DMS53 treated with DMSO at 0.1 percent for 48 hours (cell line): ENCODE measurements at regions not wholly inside any gene's neighbourhood (a gene's known extent, or its start where the extent isn't known, plus 50 kb on each side); places are given as distances from the start of the nearest gene placed in this dataset.
A peak's percentile ranks its signal among the peaks of the same experiment; 100 is the strongest.
"Not testable (repeated sequence)": the region's sequence is repeated elsewhere in the genome, so short reads cannot be mapped to it uniquely, and the experiment has no call there.

Experiments
- DNase-seq: peaks from one replicate; lab custom pipeline; 2025; ENCODE audit not compliant: unreplicated experiment; lab: John Stamatoyannopoulos, UW

DNA sequence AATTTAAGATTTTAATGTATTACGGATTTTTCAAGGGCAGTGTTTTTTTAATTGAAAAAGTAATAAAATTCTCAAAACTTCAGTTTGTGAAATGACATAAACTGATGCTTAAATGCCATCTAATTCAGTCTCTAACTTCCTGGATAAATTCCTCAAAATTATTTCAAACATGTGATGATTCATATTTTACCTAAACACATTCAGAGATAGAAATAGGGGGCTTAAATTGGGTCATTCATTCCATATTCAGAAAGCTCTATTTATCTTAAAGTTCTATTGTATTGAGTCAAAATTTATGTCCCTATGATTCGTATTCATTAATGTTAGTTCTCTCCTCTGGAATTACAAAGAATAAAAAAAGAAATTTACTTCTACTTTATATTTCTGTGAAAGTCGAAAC, 713.6 kb upstream of the CHRM3 start:
- no peak for DNase-seq

- DNase-seq = no peak
Observed at GRCh38 chr1:238672262-238672661, 714.1 kb upstream of the CHRM3 start.

DNA sequence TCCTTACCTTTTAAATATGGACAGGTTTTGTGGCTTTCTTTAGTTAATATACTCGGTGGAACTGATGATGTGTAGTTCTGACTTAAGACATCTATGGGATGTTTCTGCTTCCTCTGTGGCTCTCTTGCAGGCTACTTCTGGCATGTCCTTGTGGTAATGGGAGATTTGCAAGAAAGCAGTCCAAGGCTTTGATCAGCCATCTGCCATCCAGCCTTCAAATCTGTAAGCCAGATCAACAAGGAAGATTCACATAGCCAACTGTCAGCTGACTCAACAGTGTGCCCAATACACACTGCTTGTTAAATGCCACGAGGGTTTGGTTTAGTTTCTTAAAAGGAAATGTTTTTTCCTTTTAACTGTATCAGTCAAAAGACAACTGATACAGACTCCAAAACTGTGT, 722.2 kb upstream of the CHRM3 start:
- no peak for DNase-seq

DNA sequence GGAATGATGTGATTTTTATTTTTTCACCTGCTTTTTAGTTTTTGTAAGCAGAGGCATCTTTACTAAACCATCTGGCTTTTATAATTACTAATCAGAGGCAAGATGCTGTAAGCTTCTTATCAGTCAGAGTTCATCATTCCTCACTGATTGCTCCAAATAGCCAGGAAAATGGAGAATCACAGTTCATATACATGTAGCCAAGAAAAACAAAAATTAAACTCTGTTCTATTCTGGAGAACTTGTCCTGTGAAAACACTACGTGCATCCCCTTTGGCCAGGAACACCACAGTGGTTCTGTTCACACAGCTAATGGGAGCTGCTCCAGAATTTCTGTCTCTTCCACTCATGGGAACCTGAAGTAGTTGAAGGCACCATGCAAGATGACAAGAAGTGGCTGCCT, 725.5 kb upstream of the CHRM3 start:
- no peak for DNase-seq

GRCh38 chr1:238658763-238659162, 727.6 kb upstream of the CHRM3 start:
- no peak for DNase-seq

DNA sequence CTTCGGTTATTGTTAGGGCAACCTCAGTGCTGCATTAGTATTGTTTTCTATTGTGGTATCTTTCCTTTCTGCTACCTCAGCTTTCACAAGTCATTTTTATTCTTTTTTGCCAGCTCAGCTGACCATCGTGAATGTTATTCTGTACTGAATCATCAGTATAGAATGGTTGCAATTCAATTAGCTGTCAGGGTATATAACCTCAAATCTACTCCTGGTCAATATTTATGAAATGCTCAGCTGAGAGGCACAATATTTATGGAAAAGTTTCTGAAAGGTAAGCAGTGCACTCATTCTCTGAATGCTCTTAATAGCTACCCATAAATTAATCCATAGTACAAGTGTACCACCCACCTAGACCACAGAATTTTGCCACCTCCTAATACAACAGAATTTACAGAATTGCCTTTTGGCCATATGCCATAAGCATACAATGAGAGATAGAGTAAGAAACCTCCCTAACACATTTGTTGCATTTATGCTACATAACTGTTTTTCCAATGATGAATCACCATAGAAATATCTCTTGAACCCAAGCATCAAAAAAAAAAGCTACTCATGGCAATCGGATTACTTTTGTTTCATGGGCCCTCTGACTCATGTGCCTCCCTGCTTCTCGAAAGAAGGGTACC, 732.6 kb upstream of the CHRM3 start:
- no peak for DNase-seq

- no peak for DNase-seq
Observed at GRCh38 chr1:238652346-238652968, 733.9 kb upstream of the CHRM3 start.

DNA sequence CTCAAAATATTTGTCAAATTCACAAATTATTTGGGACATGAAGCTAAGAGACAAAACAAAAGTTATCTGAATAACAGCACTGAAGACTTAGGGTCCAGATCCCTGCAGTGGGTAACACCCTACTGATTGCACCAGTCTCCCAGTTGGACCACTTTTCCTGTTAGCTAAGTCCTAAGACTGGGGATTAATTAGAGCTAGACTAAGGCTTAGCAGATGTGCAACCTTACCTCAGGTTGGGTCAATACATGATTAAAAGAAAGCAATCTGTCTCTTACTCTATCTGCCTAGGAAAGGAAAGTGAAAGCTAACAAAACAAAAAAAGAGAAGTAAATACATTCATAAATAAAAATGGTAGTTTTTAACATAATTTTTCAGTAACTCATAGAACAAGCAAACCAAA, 737.2 kb upstream of the CHRM3 start:
- no peak for DNase-seq

DNA sequence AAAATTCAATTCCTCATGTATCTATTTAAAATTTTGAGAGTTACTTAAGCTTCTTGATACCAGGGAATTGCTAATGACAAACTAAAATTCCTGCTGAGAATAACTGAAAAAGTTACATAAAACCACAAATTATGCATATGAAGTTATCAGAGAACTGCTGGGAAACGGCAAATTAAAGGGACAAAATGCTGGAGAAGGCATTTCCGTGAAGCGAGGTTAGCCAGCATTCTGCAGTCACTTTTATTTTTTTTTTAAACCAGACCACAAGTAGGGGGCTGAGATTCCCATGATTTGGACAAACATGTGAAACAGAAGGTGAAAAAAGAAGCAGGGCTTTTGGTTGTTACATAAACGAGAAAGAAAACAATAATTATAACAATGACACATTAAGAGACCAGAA, 737.6 kb upstream of the CHRM3 start:
- DNase-seq = no peak

GRCh38 chr1:238648296-238648695, 738.1 kb upstream of the CHRM3 start:
- no peak for DNase-seq

GRCh38 chr1:238647877-238648276, 738.5 kb upstream of the CHRM3 start:
- no peak for DNase-seq

GRCh38 chr1:238642231-238642630, 744.1 kb upstream of the CHRM3 start:
- DNase-seq = no peak

DNA sequence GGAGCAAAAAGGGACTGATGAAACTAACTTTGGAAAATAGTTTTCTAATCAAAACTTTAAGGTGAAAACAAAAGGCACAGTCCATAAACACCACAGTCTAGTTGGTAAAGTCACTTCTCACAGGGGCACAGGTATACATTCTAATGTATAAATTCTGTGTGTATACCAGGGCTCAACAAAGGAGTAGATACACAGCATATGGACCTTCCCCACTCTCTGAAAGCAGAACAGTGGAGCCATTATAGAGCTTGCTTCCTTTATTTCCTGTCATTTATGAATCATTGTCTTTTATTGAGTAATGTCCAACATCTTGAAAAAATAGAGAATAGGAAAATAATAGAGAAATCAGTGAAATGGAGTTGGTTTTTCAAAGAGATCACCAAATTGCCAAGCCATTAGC, 746.5 kb upstream of the CHRM3 start:
- DNase-seq = no peak

GRCh38 chr1:238628110-238628509, 737.4 kb upstream of the ZP4 start:
- DNase-seq = no peak

- DNase-seq = peak; percentile 77
Observed at GRCh38 chr1:238624776-238625175, 734.1 kb upstream of the ZP4 start.

GRCh38 chr1:238621405-238621804, 730.7 kb upstream of the ZP4 start:
- DNase-seq = no peak

GRCh38 chr1:238619652-238620051, 728.9 kb upstream of the ZP4 start:
- no peak for DNase-seq

GRCh38 chr1:238611406-238611805, 720.7 kb upstream of the ZP4 start:
- no peak for DNase-seq

DNA sequence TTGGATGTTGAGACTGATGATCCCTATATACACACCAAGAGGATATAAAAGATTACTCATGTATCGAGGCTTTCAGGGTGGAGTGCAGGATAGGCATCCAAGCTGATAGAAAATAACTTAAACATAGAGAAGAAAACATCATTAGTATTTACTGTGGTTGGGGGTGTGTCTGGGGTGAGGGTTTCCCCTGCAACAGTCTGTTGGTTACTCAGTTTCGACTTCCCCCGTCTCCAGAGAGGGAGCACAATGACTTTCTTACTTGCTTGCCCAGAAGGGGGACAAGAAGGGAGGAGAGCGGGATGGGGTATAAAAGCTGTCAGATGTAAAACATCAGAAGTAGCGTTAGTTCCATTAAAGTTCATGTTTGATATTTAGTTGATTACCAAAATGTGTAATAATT, 717.4 kb upstream of the ZP4 start:
- DNase-seq = no peak

DNA sequence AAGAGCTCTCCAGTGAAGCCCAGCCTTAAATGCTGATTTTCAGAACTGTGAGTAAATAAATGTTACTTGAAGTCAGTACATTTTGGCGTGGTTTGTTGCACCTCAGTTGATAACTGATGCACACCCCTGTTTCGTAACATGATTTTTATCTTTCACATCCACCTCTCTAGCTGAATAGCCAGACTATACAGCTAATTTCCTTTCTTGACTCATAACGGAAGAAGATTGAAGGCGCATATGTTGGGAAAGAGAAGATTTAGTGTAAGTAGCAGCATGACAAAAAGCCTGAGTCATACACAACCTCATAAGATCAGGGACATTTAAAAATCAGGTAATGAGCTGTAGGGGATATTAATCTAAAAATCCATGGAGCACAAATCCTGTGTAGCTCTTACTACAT, 716.2 kb upstream of the ZP4 start:
- no peak for DNase-seq

- no peak for DNase-seq
Observed at GRCh38 chr1:238606457-238606856, 715.7 kb upstream of the ZP4 start.

GRCh38 chr1:238604357-238604756, 713.6 kb upstream of the ZP4 start:
- no peak for DNase-seq

DNA sequence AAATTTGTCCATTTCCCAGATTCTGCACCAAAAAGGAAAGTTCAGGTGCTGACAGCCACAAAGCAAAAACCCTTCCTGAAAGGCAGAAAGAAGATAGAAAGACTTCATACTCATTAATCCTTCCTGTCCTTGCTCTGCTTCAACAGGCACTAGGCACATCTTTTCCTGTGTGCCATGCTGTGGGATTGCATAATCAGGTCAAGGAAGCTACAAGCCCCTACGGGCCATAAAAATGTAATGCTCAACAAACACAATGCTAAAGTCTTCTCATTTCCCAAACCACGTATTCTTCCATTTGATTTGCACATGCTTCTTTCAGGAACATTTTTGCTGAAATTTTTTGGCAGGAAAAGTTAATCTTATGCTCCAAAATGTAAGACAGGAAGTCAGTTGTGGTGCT, 710.9 kb upstream of the ZP4 start:
- not testable (repeated sequence) for DNase-seq
